Breast epithelium (tissue), 3 donors: ENCODE measurements at regions not wholly inside any gene's neighbourhood (a gene's known extent, or its start where the extent isn't known, plus 50 kb on each side); places are given as distances from the start of the nearest gene placed in this dataset.

ENCODE experiments used
- POLR2A ChIP-seq: fragments of 450-650 bp; IDR thresholded peaks from one replicate; pipeline ENCODE4 v1.6.1; 2016; ENCODE audit warnings: antibody characterized with exemption, mild to moderate bottlenecking, moderate library complexity
- POLR2AphosphoS5 ChIP-seq, 3 donors: sonication (generic); formaldehyde crosslinking; IDR thresholded peaks; one replicate each; pipeline ENCODE4 v1.6.1; 2017; ENCODE audit warnings: antibody characterized with exemption in 3 of 3
- TF ChIP-seq, protein P1 (sequence below), 3 donors: fragments of 450-650 bp; IDR thresholded peaks; one replicate each; pipeline ENCODE4 v1.5.1; 2016 to 2017; ENCODE audit warnings: antibody characterized with exemption in 3 of 3, mild to moderate bottlenecking in 3 of 3, moderate library complexity in 3 of 3

DNA sequence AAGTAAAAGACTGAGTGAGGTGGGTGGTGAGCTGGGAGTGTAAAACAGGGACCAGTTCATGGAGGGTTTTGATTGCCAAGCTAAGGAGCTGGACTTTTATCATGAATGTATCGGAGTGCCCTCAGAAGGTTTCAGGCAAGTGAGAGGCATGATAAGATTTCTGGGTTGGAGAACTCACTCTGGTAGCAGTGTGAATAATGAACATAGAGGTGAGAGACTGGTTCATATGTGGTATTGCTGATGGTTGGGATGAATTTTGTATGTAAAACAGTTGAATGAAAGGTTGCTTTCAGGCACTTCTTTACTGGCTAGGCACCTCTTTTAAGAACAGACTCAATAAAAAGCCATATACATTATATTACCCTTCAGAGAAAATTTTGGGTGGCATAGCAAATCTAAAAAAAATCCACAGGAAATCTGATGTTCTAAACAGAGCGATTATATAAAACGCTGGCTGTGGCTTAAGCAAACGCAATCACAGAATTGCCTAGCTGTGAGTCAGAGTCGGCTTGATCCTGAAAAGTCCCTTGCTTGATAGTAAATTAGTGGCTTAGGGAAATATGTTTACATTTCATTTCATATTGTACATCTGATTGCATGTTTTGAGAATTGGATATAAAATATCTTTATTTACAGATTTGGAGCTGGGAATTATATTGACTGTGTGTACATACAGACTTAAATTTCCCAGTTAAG lies 92.9 kb upstream of the HDAC9 start:
- TF ChIP-seq, protein P1, sequence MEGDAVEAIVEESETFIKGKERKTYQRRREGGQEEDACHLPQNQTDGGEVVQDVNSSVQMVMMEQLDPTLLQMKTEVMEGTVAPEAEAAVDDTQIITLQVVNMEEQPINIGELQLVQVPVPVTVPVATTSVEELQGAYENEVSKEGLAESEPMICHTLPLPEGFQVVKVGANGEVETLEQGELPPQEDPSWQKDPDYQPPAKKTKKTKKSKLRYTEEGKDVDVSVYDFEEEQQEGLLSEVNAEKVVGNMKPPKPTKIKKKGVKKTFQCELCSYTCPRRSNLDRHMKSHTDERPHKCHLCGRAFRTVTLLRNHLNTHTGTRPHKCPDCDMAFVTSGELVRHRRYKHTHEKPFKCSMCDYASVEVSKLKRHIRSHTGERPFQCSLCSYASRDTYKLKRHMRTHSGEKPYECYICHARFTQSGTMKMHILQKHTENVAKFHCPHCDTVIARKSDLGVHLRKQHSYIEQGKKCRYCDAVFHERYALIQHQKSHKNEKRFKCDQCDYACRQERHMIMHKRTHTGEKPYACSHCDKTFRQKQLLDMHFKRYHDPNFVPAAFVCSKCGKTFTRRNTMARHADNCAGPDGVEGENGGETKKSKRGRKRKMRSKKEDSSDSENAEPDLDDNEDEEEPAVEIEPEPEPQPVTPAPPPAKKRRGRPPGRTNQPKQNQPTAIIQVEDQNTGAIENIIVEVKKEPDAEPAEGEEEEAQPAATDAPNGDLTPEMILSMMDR (IDR thresholded peaks at IDR 0.05): no peak
- no peak for TF ChIP-seq POLR2AphosphoS5 (IDR thresholded peaks at IDR 0.05)
- TF ChIP-seq POLR2A: no peak
